ENCODE measurements at regions not wholly inside any gene's neighbourhood (a gene's known extent, or its start where the extent isn't known, plus 50 kb on each side); places are given as distances from the start of the nearest gene placed in this dataset.

GRCh38 chr2:116319001-116319400 lies 1495.5 kb upstream of the DDX18 start:
- 6 to 13% methylated on average over 1 of the region's 1 CpG for WGBS, 2 donors
- no peak overlapping the region for H3K4me3 ChIP-seq
- DNase-seq: no peak

GRCh38 chr2:116319935-116320334 lies 1494.6 kb upstream of the DDX18 start:
- Histone ChIP-seq H3K36me3 (no peaks in the 10 kb centered on the region), H3K4me3 (no peak overlapping the region), H3K27me3 (no peaks in the 10 kb centered on the region), H3K27ac (no peak overlapping the region), H3K4me1 (no peaks in the 10 kb centered on the region), H3K9me3 (peaks cover 0 to 4% (median 0%) of the 10 kb centered on the region in 3 donors)
- no peak for DNase-seq
- TF ChIP-seq POLR2A (IDR thresholded peaks at IDR 0.05) (no peak), CTCF (IDR thresholded peaks at IDR 0.05) (no peak)
- intact Hi-C loops (cut with DNase I): no loop called here

More at GRCh38 chr2:116319001-116319400, 1495.5 kb upstream of the DDX18 start:
- TF ChIP-seq CTCF (IDR thresholded peaks at IDR 0.05) (no peak), POLR2A (IDR thresholded peaks at IDR 0.05) (no peak)
- H3K4me1 ChIP-seq: no peaks in the 10 kb centered on the region
- peaks cover 0 to 4% (median 0%) of the 10 kb centered on the region in 3 donors for H3K9me3 ChIP-seq
- H3K36me3 ChIP-seq: no peaks in the 10 kb centered on the region
- no peaks in the 10 kb centered on the region for H3K27me3 ChIP-seq
- intact Hi-C loops (cut with DNase I): no loop called here
- H3K27ac ChIP-seq: no peak overlapping the region

- Histone ChIP-seq H3K36me3 (no peaks in the 10 kb centered on the region), H3K27ac (no peak overlapping the region), H3K4me1 (no peaks in the 10 kb centered on the region), H3K9me3 (peaks cover 0 to 4% (median 0%) of the 10 kb centered on the region in 3 donors), H3K27me3 (no peaks in the 10 kb centered on the region), H3K4me3 (no peak overlapping the region)
- TF ChIP-seq CTCF (IDR thresholded peaks at IDR 0.05) (no peak), POLR2A (IDR thresholded peaks at IDR 0.05) (no peak)
- intact Hi-C loops (cut with DNase I): no loop called here
- DNase-seq: no peak
- 55 to 76% methylated on average over 3 of the region's 3 CpGs for WGBS, 2 donors
These were observed 1485.2 kb upstream of the DDX18 start for GRCh38 chr2:116329280-116329679.

- Histone ChIP-seq H3K4me1 (no peaks in the 10 kb centered on the region), H3K27ac (no peak overlapping the region), H3K4me3 (no peak overlapping the region), H3K27me3 (no peaks in the 10 kb centered on the region), H3K36me3 (no peaks in the 10 kb centered on the region), H3K9me3 (no peaks in the 10 kb centered on the region)
- TF ChIP-seq CTCF (IDR thresholded peaks at IDR 0.05): no peak
- TF ChIP-seq POLR2A (IDR thresholded peaks at IDR 0.05): no peak
- WGBS, 2 donors: 73 to 78% methylated on average over 2 of the region's 2 CpGs
- DNase-seq: no peak
- intact Hi-C loops (cut with DNase I): no loop called here
These were observed 1473.8 kb upstream of the DDX18 start for GRCh38 chr2:116340690-116341089.

GRCh38 chr2:116366212-116366611 lies 1448.3 kb upstream of the DDX18 start:
- TF ChIP-seq POLR2A (IDR thresholded peaks at IDR 0.05) (no peak), CTCF (IDR thresholded peaks at IDR 0.05) (no peak)
- no peaks in the 10 kb centered on the region for H3K36me3 ChIP-seq
- H3K27ac ChIP-seq: no peak overlapping the region
- H3K9me3 ChIP-seq: no peaks in the 10 kb centered on the region
- no peaks in the 10 kb centered on the region for H3K4me1 ChIP-seq
- H3K4me3 ChIP-seq: no peak overlapping the region
- no peak for DNase-seq
- H3K27me3 ChIP-seq: no peaks in the 10 kb centered on the region
- 62 to 67% methylated on average over 6 of the region's 6 CpGs for WGBS, 2 donors
- intact Hi-C loops (cut with DNase I): no loop called here
